ENCODE measurements at regions not wholly inside any gene's neighbourhood (a gene's known extent, or its start where the extent isn't known, plus 50 kb on each side); places are given as distances from the start of the nearest gene placed in this dataset.

DNA sequence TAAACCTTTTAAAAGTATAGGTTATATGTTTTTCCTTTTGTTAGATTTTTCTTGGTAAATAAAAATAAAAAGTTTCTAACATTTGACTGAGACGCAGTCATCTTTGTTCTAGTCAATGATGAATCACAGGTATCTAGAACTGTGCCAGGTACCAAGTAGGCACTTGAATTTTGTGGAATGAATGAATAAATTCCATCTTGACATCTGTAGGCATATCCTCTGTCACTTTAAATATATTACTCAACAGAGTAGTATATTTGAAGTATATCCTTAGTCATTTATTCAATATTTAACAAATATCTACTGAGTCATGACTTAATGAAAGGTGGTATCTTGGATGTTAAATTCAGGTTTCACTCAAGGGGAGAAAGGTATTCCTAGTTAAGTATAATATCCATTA lies 828.4 kb downstream of the TUSC7 start (continued):
- TF ChIP-seq, protein P1, sequence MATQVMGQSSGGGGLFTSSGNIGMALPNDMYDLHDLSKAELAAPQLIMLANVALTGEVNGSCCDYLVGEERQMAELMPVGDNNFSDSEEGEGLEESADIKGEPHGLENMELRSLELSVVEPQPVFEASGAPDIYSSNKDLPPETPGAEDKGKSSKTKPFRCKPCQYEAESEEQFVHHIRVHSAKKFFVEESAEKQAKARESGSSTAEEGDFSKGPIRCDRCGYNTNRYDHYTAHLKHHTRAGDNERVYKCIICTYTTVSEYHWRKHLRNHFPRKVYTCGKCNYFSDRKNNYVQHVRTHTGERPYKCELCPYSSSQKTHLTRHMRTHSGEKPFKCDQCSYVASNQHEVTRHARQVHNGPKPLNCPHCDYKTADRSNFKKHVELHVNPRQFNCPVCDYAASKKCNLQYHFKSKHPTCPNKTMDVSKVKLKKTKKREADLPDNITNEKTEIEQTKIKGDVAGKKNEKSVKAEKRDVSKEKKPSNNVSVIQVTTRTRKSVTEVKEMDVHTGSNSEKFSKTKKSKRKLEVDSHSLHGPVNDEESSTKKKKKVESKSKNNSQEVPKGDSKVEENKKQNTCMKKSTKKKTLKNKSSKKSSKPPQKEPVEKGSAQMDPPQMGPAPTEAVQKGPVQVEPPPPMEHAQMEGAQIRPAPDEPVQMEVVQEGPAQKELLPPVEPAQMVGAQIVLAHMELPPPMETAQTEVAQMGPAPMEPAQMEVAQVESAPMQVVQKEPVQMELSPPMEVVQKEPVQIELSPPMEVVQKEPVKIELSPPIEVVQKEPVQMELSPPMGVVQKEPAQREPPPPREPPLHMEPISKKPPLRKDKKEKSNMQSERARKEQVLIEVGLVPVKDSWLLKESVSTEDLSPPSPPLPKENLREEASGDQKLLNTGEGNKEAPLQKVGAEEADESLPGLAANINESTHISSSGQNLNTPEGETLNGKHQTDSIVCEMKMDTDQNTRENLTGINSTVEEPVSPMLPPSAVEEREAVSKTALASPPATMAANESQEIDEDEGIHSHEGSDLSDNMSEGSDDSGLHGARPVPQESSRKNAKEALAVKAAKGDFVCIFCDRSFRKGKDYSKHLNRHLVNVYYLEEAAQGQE (IDR thresholded peaks at IDR 0.05; ENCODE audit: low read depth, low read length), result no peak
- TF ChIP-seq JUND (IDR thresholded peaks at IDR 0.05), result no peak

DNA sequence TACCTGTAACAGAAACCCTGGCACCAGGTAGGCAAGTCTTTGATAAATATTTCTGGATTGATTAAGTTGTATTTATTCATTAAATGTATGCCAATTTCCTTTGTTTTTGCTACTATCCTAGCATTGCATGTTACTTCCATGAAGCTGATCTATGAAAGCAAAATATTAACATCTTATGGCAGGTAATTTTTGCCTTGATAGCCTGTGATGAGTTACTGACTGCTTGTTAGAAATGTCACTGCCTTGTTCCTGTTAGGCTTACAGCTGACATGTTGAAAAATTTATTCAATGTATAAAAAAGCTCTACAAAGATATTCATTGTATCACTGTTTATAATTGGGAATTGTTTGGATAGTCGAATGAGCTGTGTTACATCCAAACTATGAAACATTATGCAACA lies 830.1 kb downstream of the TUSC7 start:
- Histone ChIP-seq H3K9ac (no peak overlapping the region), H4K20me1 (ENCODE audit: insufficient read depth) (no peaks in the 10 kb centered on the region), H3K79me2 (ENCODE audit: insufficient read depth) (no peaks in the 10 kb centered on the region), H3F3A (replicated peaks; ENCODE audit: insufficient read depth) (no peaks in the 10 kb centered on the region), H3K9me2 (no peaks in the 10 kb centered on the region), H3K4me3 (ENCODE audit: low read depth in 2 of 2, low read length in 1 of 2) (no peak overlapping the region), H3K4me1 (ENCODE audit: control insufficient read depth in 1 of 2, insufficient read depth in 2 of 2, low read depth in 1 of 2, low read length in 1 of 2) (no peaks in the 10 kb centered on the region), H3K27ac (ENCODE audit: low read depth in 2 of 2, low read length in 1 of 2) (no peak overlapping the region), H2AFZ (ENCODE audit: low read depth) (no peak overlapping the region), H3K27me3 (ENCODE audit: insufficient read depth) (no peaks in the 10 kb centered on the region), H3K36me3 (replicated peaks in 1 of 2; ENCODE audit: control insufficient read depth in 1 of 2, insufficient read depth in 2 of 2, low read length in 1 of 2) (no peaks in the 10 kb centered on the region), H3K9me3 (no peaks in the 10 kb centered on the region), H3K4me2 (no peak overlapping the region)
- 69% methylated on average over 1 of the region's 1 CpG for WGBS (ENCODE audit: low lambda C conversion rate)
- ChIA-PET CTCF (no interaction called here), POLR2A (no interaction called here)
- TF ChIP-seq, protein P2, sequence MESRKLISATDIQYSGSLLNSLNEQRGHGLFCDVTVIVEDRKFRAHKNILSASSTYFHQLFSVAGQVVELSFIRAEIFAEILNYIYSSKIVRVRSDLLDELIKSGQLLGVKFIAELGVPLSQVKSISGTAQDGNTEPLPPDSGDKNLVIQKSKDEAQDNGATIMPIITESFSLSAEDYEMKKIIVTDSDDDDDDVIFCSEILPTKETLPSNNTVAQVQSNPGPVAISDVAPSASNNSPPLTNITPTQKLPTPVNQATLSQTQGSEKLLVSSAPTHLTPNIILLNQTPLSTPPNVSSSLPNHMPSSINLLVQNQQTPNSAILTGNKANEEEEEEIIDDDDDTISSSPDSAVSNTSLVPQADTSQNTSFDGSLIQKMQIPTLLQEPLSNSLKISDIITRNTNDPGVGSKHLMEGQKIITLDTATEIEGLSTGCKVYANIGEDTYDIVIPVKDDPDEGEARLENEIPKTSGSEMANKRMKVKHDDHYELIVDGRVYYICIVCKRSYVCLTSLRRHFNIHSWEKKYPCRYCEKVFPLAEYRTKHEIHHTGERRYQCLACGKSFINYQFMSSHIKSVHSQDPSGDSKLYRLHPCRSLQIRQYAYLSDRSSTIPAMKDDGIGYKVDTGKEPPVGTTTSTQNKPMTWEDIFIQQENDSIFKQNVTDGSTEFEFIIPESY (IDR thresholded peaks at IDR 0.05; ENCODE audit: borderline replicate concordance, low read depth), result no peak
- TF ChIP-seq, protein P3, sequence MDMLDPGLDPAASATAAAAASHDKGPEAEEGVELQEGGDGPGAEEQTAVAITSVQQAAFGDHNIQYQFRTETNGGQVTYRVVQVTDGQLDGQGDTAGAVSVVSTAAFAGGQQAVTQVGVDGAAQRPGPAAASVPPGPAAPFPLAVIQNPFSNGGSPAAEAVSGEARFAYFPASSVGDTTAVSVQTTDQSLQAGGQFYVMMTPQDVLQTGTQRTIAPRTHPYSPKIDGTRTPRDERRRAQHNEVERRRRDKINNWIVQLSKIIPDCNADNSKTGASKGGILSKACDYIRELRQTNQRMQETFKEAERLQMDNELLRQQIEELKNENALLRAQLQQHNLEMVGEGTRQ (IDR thresholded peaks at IDR 0.05; ENCODE audit: borderline replicate concordance, low read depth, low read length), result no peak
- no peak for TF ChIP-seq NFIC (IDR thresholded peaks at IDR 0.05; ENCODE audit: borderline replicate concordance)
- no peak for TF ChIP-seq TEAD4 (IDR thresholded peaks at IDR 0.05; ENCODE audit: borderline replicate concordance, insufficient read depth)
- TF ChIP-seq, protein P4, sequence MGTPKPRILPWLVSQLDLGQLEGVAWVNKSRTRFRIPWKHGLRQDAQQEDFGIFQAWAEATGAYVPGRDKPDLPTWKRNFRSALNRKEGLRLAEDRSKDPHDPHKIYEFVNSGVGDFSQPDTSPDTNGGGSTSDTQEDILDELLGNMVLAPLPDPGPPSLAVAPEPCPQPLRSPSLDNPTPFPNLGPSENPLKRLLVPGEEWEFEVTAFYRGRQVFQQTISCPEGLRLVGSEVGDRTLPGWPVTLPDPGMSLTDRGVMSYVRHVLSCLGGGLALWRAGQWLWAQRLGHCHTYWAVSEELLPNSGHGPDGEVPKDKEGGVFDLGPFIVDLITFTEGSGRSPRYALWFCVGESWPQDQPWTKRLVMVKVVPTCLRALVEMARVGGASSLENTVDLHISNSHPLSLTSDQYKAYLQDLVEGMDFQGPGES (IDR thresholded peaks at IDR 0.05; ENCODE audit: low read depth, low read length), result no peak
- no peak for TF ChIP-seq EP300 (IDR thresholded peaks at IDR 0.05; ENCODE audit: borderline replicate concordance in 1 of 2, low read depth in 1 of 2, low read length in 1 of 2)
- TF ChIP-seq GABPA (IDR thresholded peaks at IDR 0.05; ENCODE audit: low read depth), result no peak
- TF ChIP-seq CHD2 (IDR thresholded peaks at IDR 0.05; ENCODE audit: low read length, partially characterized antibody), result no peak
- no peak for TF ChIP-seq MEF2A (IDR thresholded peaks at IDR 0.05; ENCODE audit: borderline replicate concordance, low read depth)
- TF ChIP-seq RCOR1 (IDR thresholded peaks at IDR 0.05; ENCODE audit: low read length), result no peak
- no peak for TF ChIP-seq RAD21 (IDR thresholded peaks at IDR 0.05; ENCODE audit: low read length)
- no peak for TF ChIP-seq RFX5 (IDR thresholded peaks at IDR 0.05; ENCODE audit: low read length)
- no peak for TF ChIP-seq SMC3 (IDR thresholded peaks at IDR 0.05; ENCODE audit: low read depth, low read length)
- TF ChIP-seq TCF12 (IDR thresholded peaks at IDR 0.05), result no peak
- TF ChIP-seq EZH2phosphoT487 (IDR thresholded peaks at IDR 0.05; ENCODE audit: borderline replicate concordance, low read depth), result no peak
- DNase-seq, result no peak
